ENCODE measurements at regions not wholly inside any gene's neighbourhood (a gene's known extent, or its start where the extent isn't known, plus 50 kb on each side); places are given as distances from the start of the nearest gene placed in this dataset.

GRCh38 chr18:54766634-54767033 is 61.6 kb upstream of the RAB27B start:
- H3K4me3 Mint-ChIP-seq, result no peak overlapping the region
- DNase-seq, result peak; percentile 21
- H3K4me1 Mint-ChIP-seq, result no peaks in the 10 kb centered on the region
- H3K9me3 Mint-ChIP-seq, result no peaks in the 10 kb centered on the region
- no peaks in the 10 kb centered on the region for H3K36me3 Mint-ChIP-seq (ENCODE audit: low read depth)
- H3K27me3 Mint-ChIP-seq, result peaks cover 43% of the 10 kb centered on the region
- intact Hi-C loops (cut with micrococcal nuclease), result no loop called here
- H3K27ac Mint-ChIP-seq, result no peak overlapping the region

- peaks cover 41% of the 10 kb centered on the region for H3K27me3 Mint-ChIP-seq
- H3K36me3 Mint-ChIP-seq (ENCODE audit: low read depth), result no peaks in the 10 kb centered on the region
- DNase-seq, result no peak
- H3K9me3 Mint-ChIP-seq, result no peaks in the 10 kb centered on the region
- intact Hi-C loops (cut with micrococcal nuclease), result no loop called here
- no peaks in the 10 kb centered on the region for H3K4me1 Mint-ChIP-seq
- no peak overlapping the region for H3K4me3 Mint-ChIP-seq
- H3K27ac Mint-ChIP-seq, result no peak overlapping the region
These were observed 61.2 kb upstream of the RAB27B start for GRCh38 chr18:54767098-54767497.

GRCh38 chr18:54769526-54770464 is 58.5 kb upstream of the RAB27B start:
- Mint-ChIP-seq H3K27ac (no peak overlapping the region), H3K27me3 (peaks cover 26% of the 10 kb centered on the region), H3K4me1 (peaks cover 3% of the 10 kb centered on the region), H3K9me3 (no peaks in the 10 kb centered on the region), H3K4me3 (no peak overlapping the region), H3K36me3 (ENCODE audit: low read depth) (no peaks in the 10 kb centered on the region)
- intact Hi-C loops (cut with micrococcal nuclease), result no loop called here
- DNase-seq, result no peak

GRCh38 chr18:54772056-54772455 is 56.2 kb upstream of the RAB27B start:
- H3K4me1 Mint-ChIP-seq, result peaks cover 11% of the 10 kb centered on the region
- H3K27ac Mint-ChIP-seq, result no peak overlapping the region
- intact Hi-C loops (cut with micrococcal nuclease), result no loop called here
- H3K4me3 Mint-ChIP-seq, result no peak overlapping the region
- no peaks in the 10 kb centered on the region for H3K9me3 Mint-ChIP-seq
- peaks cover 11% of the 10 kb centered on the region for H3K27me3 Mint-ChIP-seq
- no peak for DNase-seq
- H3K36me3 Mint-ChIP-seq (ENCODE audit: low read depth), result no peaks in the 10 kb centered on the region

GRCh38 chr18:54774423-54774822 is 53.9 kb upstream of the RAB27B start:
- peaks cover 14% of the 10 kb centered on the region for H3K4me1 Mint-ChIP-seq
- intact Hi-C loops (cut with micrococcal nuclease), result loop anchor here (2.0 kb wide), 1 partner anchor 78 kb away; no protein-coding TSS in a partner anchor
- peaks cover 5% of the 10 kb centered on the region for H3K27me3 Mint-ChIP-seq
- no peaks in the 10 kb centered on the region for H3K36me3 Mint-ChIP-seq (ENCODE audit: low read depth)
- no peaks in the 10 kb centered on the region for H3K9me3 Mint-ChIP-seq
- H3K4me3 Mint-ChIP-seq, result no peak overlapping the region
- H3K27ac Mint-ChIP-seq, result peak overlapping the region; percentile 18
- no peak for DNase-seq

- peaks cover 5% of the 10 kb centered on the region for H3K27me3 Mint-ChIP-seq
- intact Hi-C loops (cut with micrococcal nuclease), result loop anchor here (2.0 kb wide), 1 partner anchor 78 kb away; no protein-coding TSS in a partner anchor
- DNase-seq, result no peak
- H3K4me1 Mint-ChIP-seq, result peaks cover 14% of the 10 kb centered on the region
- no peak overlapping the region for H3K27ac Mint-ChIP-seq
- no peak overlapping the region for H3K4me3 Mint-ChIP-seq
- H3K36me3 Mint-ChIP-seq (ENCODE audit: low read depth), result no peaks in the 10 kb centered on the region
- H3K9me3 Mint-ChIP-seq, result no peaks in the 10 kb centered on the region
These were observed 53.2 kb upstream of the RAB27B start for GRCh38 chr18:54774981-54775665.

- H3K27me3 Mint-ChIP-seq, result peaks cover 5% of the 10 kb centered on the region
- no peak overlapping the region for H3K27ac Mint-ChIP-seq
- DNase-seq, result no peak
- peaks cover 14% of the 10 kb centered on the region for H3K4me1 Mint-ChIP-seq
- H3K9me3 Mint-ChIP-seq, result peaks cover 3% of the 10 kb centered on the region
- H3K36me3 Mint-ChIP-seq (ENCODE audit: low read depth), result no peaks in the 10 kb centered on the region
- H3K4me3 Mint-ChIP-seq, result no peak overlapping the region
- intact Hi-C loops (cut with micrococcal nuclease), result loop anchor here (1.0 to 2.0 kb wide), 4 partner anchors 31 to 77 kb away; no protein-coding TSS in a partner anchor
These were observed 52.6 kb upstream of the RAB27B start for GRCh38 chr18:54775686-54776085.

GRCh38 chr18:54776282-54776977 is 51.8 kb upstream of the RAB27B start:
- Mint-ChIP-seq H3K4me3 (peak overlapping the region; percentile 14), H3K4me1 (peaks cover 14% of the 10 kb centered on the region), H3K27ac (peak overlapping the region; percentile 35), H3K36me3 (ENCODE audit: low read depth) (no peaks in the 10 kb centered on the region), H3K9me3 (peaks cover 3% of the 10 kb centered on the region), H3K27me3 (peaks cover 2% of the 10 kb centered on the region)
- intact Hi-C loops (cut with micrococcal nuclease), result loop anchor here (1.0 to 2.0 kb wide), 3 partner anchors 30 to 64 kb away; no protein-coding TSS in a partner anchor
- peak; percentile 68 for DNase-seq

- no peak for DNase-seq
- intact Hi-C loops (cut with micrococcal nuclease), result loop anchor here (2.0 kb wide), 1 partner anchor 64 kb away; no protein-coding TSS in a partner anchor
- H3K27ac Mint-ChIP-seq, result no peak overlapping the region
- H3K36me3 Mint-ChIP-seq (ENCODE audit: low read depth), result no peaks in the 10 kb centered on the region
- H3K27me3 Mint-ChIP-seq, result peaks cover 2% of the 10 kb centered on the region
- H3K9me3 Mint-ChIP-seq, result peaks cover 3% of the 10 kb centered on the region
- H3K4me3 Mint-ChIP-seq, result no peak overlapping the region
- peaks cover 14% of the 10 kb centered on the region for H3K4me1 Mint-ChIP-seq
These were observed 51.0 kb upstream of the RAB27B start for GRCh38 chr18:54777118-54777791.

- no peak for DNase-seq
- Mint-ChIP-seq H3K36me3 (ENCODE audit: low read depth) (no peaks in the 10 kb centered on the region), H3K9me3 (peaks cover 3% of the 10 kb centered on the region), H3K27me3 (no peaks in the 10 kb centered on the region), H3K4me3 (no peak overlapping the region), H3K27ac (no peak overlapping the region), H3K4me1 (peaks cover 14% of the 10 kb centered on the region)
- intact Hi-C loops (cut with micrococcal nuclease), result loop anchor here (2.0 kb wide), 1 partner anchor 65 kb away; no protein-coding TSS in a partner anchor
These were observed 50.3 kb upstream of the RAB27B start for GRCh38 chr18:54777989-54778388.
